Large intestine (tissue), 3 donors: ENCODE measurements at regions not wholly inside any gene's neighbourhood (a gene's known extent, or its start where the extent isn't known, plus 50 kb on each side); places are given as distances from the start of the nearest gene placed in this dataset.
"Not testable (repeated sequence)": the region's sequence is repeated elsewhere in the genome, so short reads cannot be mapped to it uniquely, and the experiment has no call there.

Source experiments
- DNase-seq, 2 donors: peaks; one replicate each; pipeline versions ENCODE4 v3.0.0 to v3.0.0-alpha.2; 2013
- H3K27ac ChIP-seq: one replicate; pipeline ENCODE4 v1.5.1; 2013; ENCODE audit warnings: low read length
- H3K27me3 ChIP-seq: 2 replicates; pipeline ENCODE4 v1.6.1; 2013; ENCODE audit warnings: low read length; ENCODE audit not compliant: control insufficient read depth, insufficient read depth
- H3K36me3 ChIP-seq: 2 replicates; pipeline ENCODE4 v1.6.1; 2013; ENCODE audit warnings: low read length; ENCODE audit not compliant: control insufficient read depth, insufficient read depth
- H3K4me1 ChIP-seq: one replicate; pipeline ENCODE4 v1.6.1; 2013; ENCODE audit warnings: low read length; ENCODE audit not compliant: control insufficient read depth, insufficient read depth
- H3K4me3 ChIP-seq: one replicate; pipeline ENCODE4 v1.5.1; 2013; ENCODE audit warnings: low read length
- H3K9me3 ChIP-seq: one replicate; pipeline ENCODE4 v1.6.1; 2013; ENCODE audit warnings: mild to moderate bottlenecking, low read depth, low read length, moderate library complexity; ENCODE audit not compliant: control insufficient read depth
- WGBS: methylation state at CpG from one replicate; pipeline ENCODE4 v1.1.5; 2013; ENCODE audit warnings: low lambda C conversion rate; ENCODE audit not compliant: insufficient coverage; 5-methylcytosine and 5-hydroxymethylcytosine counted together

DNA sequence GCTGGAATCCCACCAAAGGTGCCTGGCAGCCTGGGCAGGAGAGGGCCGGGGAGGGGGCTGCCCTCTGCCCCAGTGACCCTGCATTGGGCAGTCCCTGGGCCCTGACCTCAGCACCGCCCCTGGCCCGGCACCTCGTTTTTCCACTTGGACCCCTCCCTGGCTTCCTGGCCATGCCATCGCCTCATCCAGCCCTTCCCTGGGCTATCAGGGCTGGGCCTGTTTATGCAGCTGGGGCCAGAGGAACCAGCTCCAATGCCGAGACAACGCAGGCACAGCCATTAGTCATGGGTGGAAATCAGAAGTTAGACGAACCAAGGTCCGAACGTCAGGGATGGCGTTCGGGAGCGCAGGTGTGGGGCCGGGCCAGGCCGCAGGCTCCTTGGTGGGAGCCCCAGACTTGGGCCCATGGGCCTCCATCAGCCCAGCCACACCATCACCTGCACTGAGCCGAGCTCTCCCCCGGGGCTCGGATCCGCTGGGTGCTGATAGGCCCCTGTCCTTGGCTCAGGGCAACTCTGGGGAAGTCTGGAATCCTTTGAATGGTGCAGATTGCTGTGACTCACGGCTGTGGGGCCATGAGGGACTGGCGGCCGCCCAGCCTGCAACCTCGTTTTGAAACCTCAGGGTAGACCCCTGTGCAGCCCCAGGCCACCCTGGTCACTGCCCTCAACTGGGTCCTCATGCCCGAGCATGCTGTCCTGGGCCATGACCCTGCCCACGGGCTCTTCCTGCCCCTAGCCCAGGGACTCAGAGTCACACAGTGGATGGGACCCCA, 169.4 kb downstream of the KIF26A start:
- WGBS, result no CpG with 5 or more reads among the region's 25 CpGs
- peaks cover 7% of the 10 kb centered on the region for H3K9me3 ChIP-seq
- no peak overlapping the region for H3K27ac ChIP-seq
- DNase-seq, result no peak
- H3K36me3 ChIP-seq, result no peaks in the 10 kb centered on the region
- no peaks in the 10 kb centered on the region for H3K27me3 ChIP-seq
- no peak overlapping the region for H3K4me3 ChIP-seq
- no peaks in the 10 kb centered on the region for H3K4me1 ChIP-seq

DNA sequence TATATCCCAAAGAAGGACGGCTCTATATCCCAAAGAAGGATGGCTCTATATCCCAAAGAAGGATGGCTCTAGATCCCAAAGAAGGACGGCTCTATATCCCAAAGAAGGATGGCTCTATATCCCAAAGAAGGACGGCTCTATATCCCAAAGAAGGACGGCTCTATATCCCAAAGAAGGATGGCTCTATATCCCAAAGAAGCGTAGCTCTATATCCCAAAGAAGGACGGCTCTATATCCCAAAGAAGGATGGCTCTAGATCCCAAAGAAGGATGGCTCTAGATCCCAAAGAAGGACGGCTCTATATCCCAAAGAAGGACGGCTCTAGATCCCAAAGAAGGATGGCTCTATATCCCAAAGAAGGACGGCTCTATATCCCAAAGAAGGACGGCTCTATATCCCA, 170.1 kb downstream of the KIF26A start:
- not testable (repeated sequence) for H3K4me1 ChIP-seq, H3K4me3 ChIP-seq, H3K27ac ChIP-seq, DNase-seq, H3K36me3 ChIP-seq, H3K9me3 ChIP-seq, H3K27me3 ChIP-seq
- WGBS, result no CpG with 5 or more reads among the region's 10 CpGs

DNA sequence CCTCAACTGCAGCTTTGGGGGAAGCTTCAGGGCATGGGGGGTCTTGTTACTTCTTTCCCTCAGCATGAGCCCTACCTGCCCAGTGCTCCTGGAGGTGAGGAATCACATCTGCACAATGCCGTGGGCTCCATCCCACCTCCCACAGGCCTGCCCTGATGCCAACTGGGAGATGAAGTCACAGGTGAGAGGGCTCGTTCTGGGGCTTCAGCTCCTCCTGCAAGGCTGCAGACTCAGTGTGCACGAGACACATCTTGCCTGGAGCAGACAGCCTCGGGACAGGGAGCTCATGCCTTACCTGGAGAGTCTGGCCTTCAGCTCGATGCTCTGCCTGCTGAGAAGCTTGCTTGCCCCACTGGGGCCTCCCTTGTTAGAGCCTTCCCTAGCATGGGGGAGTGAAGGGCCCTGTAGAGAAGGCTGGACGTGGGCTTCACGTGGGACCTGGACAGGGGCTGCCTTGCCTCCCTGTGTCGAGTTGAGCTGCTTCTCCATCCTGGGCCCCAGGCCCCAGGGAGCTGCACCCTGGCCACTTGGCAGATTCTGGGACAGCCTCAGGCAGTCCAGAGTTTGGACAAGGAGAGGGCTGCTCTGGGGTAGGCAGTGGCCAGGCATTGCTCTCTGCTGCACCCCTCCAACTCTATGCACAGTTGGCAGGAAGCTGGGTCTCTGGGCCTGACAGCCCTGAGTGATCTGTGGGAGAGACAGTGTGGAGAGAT, 171.4 kb downstream of the KIF26A start:
- Histone ChIP-seq H3K36me3 (no peaks in the 10 kb centered on the region), H3K27me3 (no peaks in the 10 kb centered on the region), H3K9me3 (peaks cover 7% of the 10 kb centered on the region), H3K4me3 (no peak overlapping the region), H3K27ac (no peak overlapping the region), H3K4me1 (no peaks in the 10 kb centered on the region)
- no CpG with 5 or more reads among the region's 8 CpGs for WGBS
- no peak for DNase-seq

DNA sequence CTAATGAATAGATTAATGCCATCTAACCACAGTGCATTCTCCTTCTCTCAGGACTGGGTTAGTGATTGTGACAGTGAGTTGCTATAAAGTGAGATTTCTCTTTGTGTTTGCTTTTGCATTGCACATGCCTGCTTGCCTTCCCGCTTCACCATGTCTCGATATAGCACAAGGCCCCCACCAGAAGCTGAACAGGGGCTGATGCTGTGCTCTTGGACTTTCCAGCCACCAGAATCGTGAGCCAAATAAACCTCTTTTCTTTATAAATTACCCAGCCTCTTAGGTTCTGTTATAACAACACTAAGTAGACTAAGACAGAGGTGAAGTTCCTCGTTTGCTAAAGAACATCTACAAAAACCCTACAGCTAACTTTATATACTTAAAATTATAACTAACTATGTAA, 173.0 kb downstream of the KIF26A start:
- no peaks in the 10 kb centered on the region for H3K27me3 ChIP-seq
- no peaks in the 10 kb centered on the region for H3K4me1 ChIP-seq
- H3K9me3 ChIP-seq, result peaks cover 7% of the 10 kb centered on the region
- 60% methylated on average over 1 of the region's 4 CpGs for WGBS
- H3K36me3 ChIP-seq, result no peaks in the 10 kb centered on the region
- no peak overlapping the region for H3K27ac ChIP-seq
- no peak for DNase-seq
- H3K4me3 ChIP-seq, result no peak overlapping the region

DNA sequence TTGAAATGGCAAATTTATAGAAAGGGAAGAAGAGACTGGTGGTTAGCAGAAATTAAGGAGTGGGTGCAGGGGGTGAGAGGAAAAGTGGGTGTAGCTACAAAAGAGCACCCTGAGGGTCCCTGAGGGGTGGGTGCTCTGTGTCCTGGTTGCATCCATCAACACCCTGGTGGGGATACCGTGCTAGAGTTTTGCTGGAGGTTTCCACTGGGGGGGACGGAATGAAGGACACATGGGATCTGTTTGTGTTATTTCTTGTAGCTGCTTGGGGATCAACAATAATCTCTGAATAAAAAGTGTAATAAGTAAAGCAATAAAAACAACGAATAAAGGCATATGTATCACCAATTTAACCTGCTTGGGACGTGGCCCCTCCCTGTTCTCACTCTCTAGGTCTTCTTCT, 175.3 kb downstream of the KIF26A start:
- Histone ChIP-seq H3K36me3 (no peaks in the 10 kb centered on the region), H3K27me3 (no peaks in the 10 kb centered on the region), H3K9me3 (no peaks in the 10 kb centered on the region), H3K4me1 (no peaks in the 10 kb centered on the region), H3K4me3 (no peak overlapping the region), H3K27ac (no peak overlapping the region)
- no peak for DNase-seq
- no CpG with 5 or more reads among the region's 4 CpGs for WGBS

DNA sequence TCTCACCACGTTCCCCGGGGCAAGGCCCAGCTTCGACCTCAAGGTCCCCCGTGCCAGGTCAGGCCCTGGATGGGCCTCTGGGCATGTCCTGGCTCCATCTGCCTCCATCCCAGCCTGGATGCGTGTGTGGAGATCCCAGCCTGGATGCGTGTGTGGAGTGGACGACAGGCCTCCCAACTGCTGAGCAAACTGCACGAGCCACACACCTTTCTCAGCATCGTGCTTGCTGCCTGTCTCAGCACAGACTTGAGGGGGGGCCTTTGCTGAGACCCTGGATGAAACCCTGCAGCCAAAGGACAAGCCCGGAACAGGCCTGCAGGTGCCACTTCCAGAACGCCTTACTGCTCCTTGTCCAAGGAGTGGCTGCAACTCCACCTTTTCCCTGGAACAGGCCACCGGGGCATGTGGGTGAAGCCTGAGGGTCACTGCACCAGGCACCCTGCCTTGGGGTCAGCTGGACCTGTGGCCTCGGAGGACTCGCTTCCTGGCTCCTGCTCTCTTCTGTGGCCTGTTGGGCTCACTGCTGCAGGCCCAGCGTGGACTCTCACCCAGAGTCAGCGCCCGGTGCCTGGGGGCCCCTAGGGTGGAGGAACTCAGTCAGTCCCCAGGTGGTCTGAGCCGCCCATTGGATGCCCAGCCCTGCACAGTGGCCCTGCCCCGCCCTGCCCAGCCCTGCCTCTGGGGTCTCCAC, 176.0 kb downstream of the KIF26A start:
- no peaks in the 10 kb centered on the region for H3K36me3 ChIP-seq
- no CpG with 5 or more reads among the region's 19 CpGs for WGBS
- H3K4me1 ChIP-seq, result no peaks in the 10 kb centered on the region
- DNase-seq, result no peak
- H3K9me3 ChIP-seq, result no peaks in the 10 kb centered on the region
- H3K4me3 ChIP-seq, result no peak overlapping the region
- H3K27ac ChIP-seq, result no peak overlapping the region
- H3K27me3 ChIP-seq, result no peaks in the 10 kb centered on the region

DNA sequence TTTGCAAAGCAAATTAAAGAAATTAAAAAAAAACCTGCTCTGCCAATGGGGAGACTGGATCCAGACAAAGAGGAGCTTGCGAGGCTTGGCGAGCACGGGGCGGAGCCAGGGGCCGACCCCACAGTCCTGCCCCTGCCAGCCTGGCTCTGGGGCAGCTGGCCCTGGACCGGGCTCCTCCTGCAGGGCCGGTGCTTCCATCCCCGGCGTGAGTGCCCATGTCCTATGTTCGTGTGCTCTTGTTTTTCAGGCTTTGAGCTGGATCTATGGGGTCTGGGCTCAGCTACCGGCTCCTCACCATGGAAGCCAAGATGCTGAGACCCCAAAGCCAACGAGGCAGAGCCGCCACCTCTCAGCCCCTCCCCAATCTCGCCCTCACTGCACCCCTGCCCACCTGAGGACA, 176.8 kb downstream of the KIF26A start:
- Histone ChIP-seq H3K36me3 (no peaks in the 10 kb centered on the region), H3K27ac (no peak overlapping the region), H3K4me1 (no peaks in the 10 kb centered on the region), H3K27me3 (no peaks in the 10 kb centered on the region), H3K9me3 (no peaks in the 10 kb centered on the region), H3K4me3 (no peak overlapping the region)
- no CpG with 5 or more reads among the region's 14 CpGs for WGBS
- no peak for DNase-seq

DNA sequence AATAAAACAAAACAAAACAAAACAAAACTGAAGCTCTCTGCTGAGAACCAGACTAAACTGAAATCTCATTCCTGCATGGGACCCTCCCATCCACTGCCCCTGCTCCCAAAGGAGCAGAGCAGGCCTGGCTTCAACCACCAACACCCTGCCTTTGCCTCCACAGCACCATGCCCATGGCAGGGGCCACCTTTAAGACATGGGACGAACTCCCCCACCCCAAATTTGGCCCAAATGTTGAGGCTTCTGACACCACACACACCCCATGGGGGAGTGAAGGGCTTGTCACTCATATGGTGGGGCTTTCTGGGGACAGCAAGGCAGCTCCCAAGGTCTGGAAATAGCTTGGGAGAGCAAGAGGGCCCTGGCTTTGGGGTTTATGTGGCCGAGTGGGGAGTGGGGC, 177.2 kb downstream of the KIF26A start:
- no peak for DNase-seq
- no peak overlapping the region for H3K27ac ChIP-seq

DNA sequence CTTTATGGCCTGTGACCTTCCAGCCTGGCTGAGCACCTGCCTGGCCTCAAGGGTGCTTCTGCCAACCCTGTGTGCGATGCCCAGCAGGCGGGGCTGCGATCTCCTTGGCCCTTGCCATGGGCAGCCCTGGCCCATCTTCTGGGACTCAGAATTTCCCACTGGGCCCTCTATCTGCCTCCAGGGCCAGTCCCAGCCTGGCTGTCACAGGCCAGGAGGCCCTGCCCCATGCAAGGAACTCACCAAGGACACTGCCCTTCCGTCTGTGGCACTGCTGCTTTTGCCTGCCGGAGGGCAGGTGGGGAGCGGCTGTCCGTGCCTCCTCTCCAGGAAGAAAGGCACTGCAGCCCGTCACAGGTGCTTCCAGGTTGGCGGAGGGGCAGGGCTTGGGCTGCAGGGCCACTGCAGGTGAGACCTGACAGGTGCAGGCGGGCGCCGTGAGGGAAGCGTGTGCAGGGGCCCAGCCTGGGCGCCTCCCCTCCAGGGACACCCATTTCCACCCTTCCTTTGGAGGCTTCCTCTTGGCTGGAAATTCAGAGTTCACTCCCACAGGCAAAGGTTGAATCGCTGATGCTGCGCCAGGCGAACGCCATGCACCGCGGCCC, 177.8 kb downstream of the KIF26A start:
- no peak for DNase-seq

More for the DNA sequence above, 177.2 kb downstream of the KIF26A start:
- Histone ChIP-seq H3K9me3 (no peaks in the 10 kb centered on the region), H3K4me3 (no peak overlapping the region), H3K27me3 (peaks cover 2% of the 10 kb centered on the region), H3K4me1 (no peaks in the 10 kb centered on the region), H3K36me3 (no peaks in the 10 kb centered on the region)
- no CpG with 5 or more reads among the region's 2 CpGs for WGBS

DNA sequence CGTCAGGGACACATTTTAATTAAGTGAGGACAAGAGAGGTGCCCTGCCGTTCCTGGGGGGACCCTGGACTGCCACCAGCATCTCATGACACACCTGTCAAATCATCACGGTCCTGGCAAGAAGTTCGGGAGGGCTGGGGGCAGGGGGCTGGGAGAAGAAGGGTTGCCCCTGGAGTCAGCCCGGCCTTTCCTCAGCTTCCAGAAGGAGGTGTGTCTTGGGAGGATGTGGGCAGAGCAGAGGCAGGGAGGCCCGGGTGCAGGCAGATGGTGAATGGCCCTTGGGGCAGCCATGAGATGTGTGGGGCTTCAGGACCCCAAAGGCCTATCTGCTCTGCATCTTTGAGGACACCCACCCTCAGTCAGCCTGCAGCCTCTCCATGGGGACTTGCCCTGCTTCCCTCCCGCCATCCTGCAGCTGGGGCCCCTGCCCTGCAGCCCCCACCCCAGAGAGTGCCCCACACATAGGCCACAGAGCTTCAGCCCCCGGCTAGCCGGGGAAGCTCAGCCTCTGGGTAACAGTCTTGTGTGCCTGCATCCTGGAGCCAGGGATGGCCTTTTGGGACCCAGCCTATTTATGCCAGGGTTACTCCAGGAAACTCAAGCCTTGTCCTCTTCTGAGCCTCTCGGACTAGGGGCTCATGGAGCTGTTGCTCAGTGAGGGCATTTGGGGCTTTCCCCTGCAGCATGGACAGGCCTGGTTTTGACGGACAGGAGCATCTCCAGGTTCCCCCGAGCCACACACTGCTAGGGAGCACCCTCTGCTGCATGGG, 178.5 kb downstream of the KIF26A start:
- H3K36me3 ChIP-seq, result no peaks in the 10 kb centered on the region
- H3K4me3 ChIP-seq, result no peak overlapping the region
- WGBS, result no CpG with 5 or more reads among the region's 12 CpGs
- peaks cover 15% of the 10 kb centered on the region for H3K27me3 ChIP-seq
- no peak for DNase-seq
- no peak overlapping the region for H3K27ac ChIP-seq
- H3K4me1 ChIP-seq, result no peaks in the 10 kb centered on the region
- no peaks in the 10 kb centered on the region for H3K9me3 ChIP-seq

More for the DNA sequence above, 177.8 kb downstream of the KIF26A start:
- no peak overlapping the region for H3K27ac ChIP-seq
- no peaks in the 10 kb centered on the region for H3K9me3 ChIP-seq
- H3K4me1 ChIP-seq, result no peaks in the 10 kb centered on the region
- H3K27me3 ChIP-seq, result peaks cover 8% of the 10 kb centered on the region
- H3K36me3 ChIP-seq, result no peaks in the 10 kb centered on the region
- H3K4me3 ChIP-seq, result no peak overlapping the region
- 100% methylated on average over 5 of the region's 20 CpGs for WGBS
